H9 (cell line): ENCODE measurements at regions not wholly inside any gene's neighbourhood (a gene's known extent, or its start where the extent isn't known, plus 50 kb on each side); places are given as distances from the start of the nearest gene placed in this dataset.

Source experiments
- DNase-seq: peaks from one replicate; pipeline ENCODE4 v3.0.0-alpha.2; 2017
- H2AFZ ChIP-seq: one replicate; pipeline ENCODE4 v1.6.1; 2013; ENCODE audit warnings: mild to moderate bottlenecking, low read length, control low read depth, moderate library complexity
- H2AK5ac ChIP-seq: 2 replicates; pipeline ENCODE4 v1.6.1; 2013; ENCODE audit warnings: low read length, control low read depth, mixed read lengths; ENCODE audit not compliant: insufficient read length
- H2BK120ac ChIP-seq: one replicate; pipeline ENCODE4 v1.6.1; 2013; ENCODE audit warnings: low read depth, mild to moderate bottlenecking, low read length, control low read depth, inconsistent platforms; ENCODE audit not compliant: poor library complexity, severe bottlenecking
- H2BK12ac ChIP-seq: 2 replicates; pipeline ENCODE4 v1.6.1; 2013; ENCODE audit warnings: low read length, control low read depth, mixed read lengths, low read depth; ENCODE audit not compliant: insufficient read length
- H2BK15ac ChIP-seq: 2 replicates; pipeline ENCODE4 v1.6.1; 2013; ENCODE audit warnings: low read depth, low read length, control low read depth
- H2BK20ac ChIP-seq: one replicate; pipeline ENCODE4 v1.6.1; 2013; ENCODE audit warnings: low read depth, mild to moderate bottlenecking, low read length, control low read depth, inconsistent platforms; ENCODE audit not compliant: poor library complexity, severe bottlenecking
- H2BK5ac ChIP-seq: 2 replicates; pipeline ENCODE4 v1.6.1; 2013; ENCODE audit warnings: low read length, control low read depth, mixed read lengths; ENCODE audit not compliant: insufficient read length
- H3K14ac ChIP-seq: 2 replicates; pipeline ENCODE4 v1.6.1; 2013; ENCODE audit warnings: low read length, control low read depth; ENCODE audit not compliant: insufficient read depth
- H3K18ac ChIP-seq: 2 replicates; pipeline ENCODE4 v1.6.1; 2013; ENCODE audit warnings: low read depth, mild to moderate bottlenecking, mixed read lengths, low read length, control low read depth; ENCODE audit not compliant: insufficient read length
- H3K23ac ChIP-seq: 2 replicates; pipeline ENCODE4 v1.6.1; 2013; ENCODE audit warnings: low read length, control low read depth, mixed read lengths, low read depth; ENCODE audit not compliant: insufficient read length
- H3K23me2 ChIP-seq: 2 replicates; pipeline ENCODE4 v1.6.1; 2013; ENCODE audit warnings: low read depth, mild to moderate bottlenecking, mixed read lengths, low read length, control low read depth; ENCODE audit not compliant: insufficient read length, poor library complexity, severe bottlenecking
- H3K27ac ChIP-seq: 2 replicates; pipeline ENCODE4 v1.5.1; 2013; ENCODE audit warnings: low read length, control low read depth, mixed read lengths, low read depth; ENCODE audit not compliant: insufficient read length
- H3K27me3 ChIP-seq: 2 replicates; pipeline ENCODE4 v1.6.1; 2013; ENCODE audit warnings: low read length, control low read depth, inconsistent platforms; ENCODE audit not compliant: insufficient read depth
- H3K4ac ChIP-seq: 2 replicates; pipeline ENCODE4 v1.6.1; 2013; ENCODE audit warnings: low read depth, mild to moderate bottlenecking, control low read depth, inconsistent platforms, low read length, moderate library complexity
- H3K4me1 ChIP-seq: 2 replicates; pipeline ENCODE4 v1.6.1; 2013; ENCODE audit warnings: low read length, control low read depth, inconsistent platforms; ENCODE audit not compliant: insufficient read depth
- H3K4me2 ChIP-seq: 2 replicates; pipeline ENCODE4 v1.6.1; 2013; ENCODE audit warnings: low read length, control low read depth, mixed read lengths; ENCODE audit not compliant: insufficient read length, insufficient read depth
- H3K56ac ChIP-seq: 2 replicates; pipeline ENCODE4 v1.6.1; 2013; ENCODE audit warnings: low read depth, mild to moderate bottlenecking, mixed read lengths, low read length, control low read depth; ENCODE audit not compliant: insufficient read length
- H3K79me1 ChIP-seq: 2 replicates; pipeline ENCODE4 v1.6.1; 2013; ENCODE audit warnings: low read depth, mild to moderate bottlenecking, moderate library complexity, low read length, control low read depth, inconsistent platforms; ENCODE audit not compliant: insufficient read depth, poor library complexity, severe bottlenecking
- H3K79me2 ChIP-seq: 2 replicates; pipeline ENCODE4 v1.6.1; 2013; ENCODE audit warnings: low read length, control low read depth, inconsistent platforms; ENCODE audit not compliant: insufficient read depth
- H3K9ac ChIP-seq: 2 replicates; pipeline ENCODE4 v1.6.1; 2013; ENCODE audit warnings: low read length, control low read depth, mixed read lengths; ENCODE audit not compliant: insufficient read length; ENCODE audit errors: extremely low read depth
- H3K9me3 ChIP-seq: one replicate; pipeline ENCODE4 v1.6.1; 2013; ENCODE audit warnings: low read depth, low read length, inconsistent platforms; ENCODE audit not compliant: control insufficient read depth
- H3T11ph ChIP-seq: one replicate; pipeline ENCODE4 v1.6.1; 2013; ENCODE audit warnings: mild to moderate bottlenecking, low read length, control low read depth, inconsistent platforms
- H4K20me1 ChIP-seq: one replicate; pipeline ENCODE4 v1.6.1; 2013; ENCODE audit not compliant: control insufficient read depth, insufficient read length, insufficient read depth
- H4K5ac ChIP-seq: 2 replicates; pipeline ENCODE4 v1.6.1; 2013; ENCODE audit warnings: low read depth, mild to moderate bottlenecking, mixed read lengths, low read length, control low read depth; ENCODE audit not compliant: insufficient read length
- H4K8ac ChIP-seq: replicated peaks from 2 replicates; pipeline ENCODE4 v1.6.1; 2013; ENCODE audit warnings: low read length, control low read depth, mixed read lengths, low read depth; ENCODE audit not compliant: insufficient read length
- H4K91ac ChIP-seq: 2 replicates; pipeline ENCODE4 v1.6.1; 2013; ENCODE audit warnings: low read depth, mild to moderate bottlenecking, moderate library complexity, mixed read lengths, low read length, control low read depth; ENCODE audit not compliant: insufficient read length
- H3K27ac Mint-ChIP-seq, 3 experiments: 2 replicates in 2 of 3; 3 replicates in 1 of 3; pipeline ENCODE4 v1.8.0; 2020 to 2021; ENCODE audit warnings: mixed read lengths in 3 of 3, mild to moderate bottlenecking in 1 of 3, moderate library complexity in 1 of 3
- H3K27me3 Mint-ChIP-seq: 2 replicates; pipeline ENCODE4 v1.8.0; 2021; ENCODE audit warnings: low read depth, mild to moderate bottlenecking, moderate library complexity, mixed read lengths
- H3K36me3 Mint-ChIP-seq, 3 experiments: 2 replicates in 2 of 3; 3 replicates in 1 of 3; pipeline ENCODE4 v1.8.0; 2020 to 2021; ENCODE audit warnings: low read depth in 3 of 3, mixed read lengths in 3 of 3; ENCODE audit not compliant: insufficient read depth in 1 of 3
- H3K4me1 Mint-ChIP-seq, 2 experiments: 2 replicates each; pipeline ENCODE4 v1.8.0; 2020; ENCODE audit warnings: mixed read lengths in 2 of 2
- H3K4me3 Mint-ChIP-seq, 2 experiments: 2 replicates in 1 of 2; 3 replicates in 1 of 2; pipeline ENCODE4 v1.8.0; 2020 to 2021; ENCODE audit warnings: mild to moderate bottlenecking in 2 of 2, mixed read lengths in 2 of 2, moderate library complexity in 1 of 2
- H3K9me3 Mint-ChIP-seq, 2 experiments: 2 replicates in 1 of 2; 3 replicates in 1 of 2; pipeline ENCODE4 v1.8.0; 2020; ENCODE audit warnings: mild to moderate bottlenecking in 2 of 2, mixed read lengths in 2 of 2, moderate library complexity in 1 of 2
- CTCF ChIP-seq: fragments of 200-600 bp; sonication (generic); conservative IDR thresholded peaks from 3 replicates; pipeline ENCODE4 v1.8.0; 2021; ENCODE audit warnings: antibody characterized with exemption, mild to moderate bottlenecking
- WGBS: extraction: QIAGEN DNeasy Blood & Tissue Kit; methylation state at CpG from one replicate; pipeline ENCODE4 v1.1.7; 2013; ENCODE audit warnings: missing lambda C conversion rate, low lambda C conversion rate, mixed read lengths; ENCODE audit not compliant: insufficient read length; ENCODE audit errors: extremely low coverage; 5-methylcytosine and 5-hydroxymethylcytosine counted together

GRCh38 chr13:31049833-31050232 is 111.9 kb downstream of the HSPH1 start:
- Histone ChIP-seq H2BK120ac (no peak overlapping the region), H3K4me1 (no peaks in the 10 kb centered on the region), H2BK5ac (no peak overlapping the region), H3K9ac (no peak overlapping the region), H3K23me2 (no peaks in the 10 kb centered on the region), H3K14ac (no peak overlapping the region), H3K4ac (no peak overlapping the region), H3K4me2 (no peak overlapping the region), H4K5ac (no peak overlapping the region), H3K18ac (no peak overlapping the region), H2AK5ac (no peak overlapping the region), H3K9me3 (no peaks in the 10 kb centered on the region), H3K79me1 (no peaks in the 10 kb centered on the region), H2AFZ (no peak overlapping the region), H3K56ac (no peak overlapping the region), H2BK20ac (no peak overlapping the region), H3K79me2 (no peaks in the 10 kb centered on the region), H3K27me3 (no peaks in the 10 kb centered on the region), H4K8ac (no peak overlapping the region), H3T11ph (no peak overlapping the region), H4K20me1 (no peaks in the 10 kb centered on the region), H3K23ac (no peak overlapping the region), H2BK15ac (no peak overlapping the region), H2BK12ac (no peak overlapping the region), H3K27ac (no peak overlapping the region), H4K91ac (no peak overlapping the region)
- H3K36me3 Mint-ChIP-seq, result no peaks in the 10 kb centered on the region
- DNase-seq, result no peak
- H3K4me3 Mint-ChIP-seq, result no peak overlapping the region
- peaks cover 7 to 14% of the 10 kb centered on the region in 2 experiments for H3K4me1 Mint-ChIP-seq
- H3K27me3 Mint-ChIP-seq, result peaks cover 1% of the 10 kb centered on the region
- H3K9me3 Mint-ChIP-seq, result no peaks in the 10 kb centered on the region
- WGBS, result no CpG with 5 or more reads among the region's 6 CpGs
- H3K27ac Mint-ChIP-seq, result no peak overlapping the region
- no peak for TF ChIP-seq CTCF
